K562 (cell line): ENCODE measurements at regions not wholly inside any gene's neighbourhood (a gene's known extent, or its start where the extent isn't known, plus 50 kb on each side); places are given as distances from the start of the nearest gene placed in this dataset.

Source experiments
- ATF7 ChIP-seq: fragments of 450-650 bp; IDR thresholded peaks from 2 replicates; pipeline ENCODE4 v1.7.1; 2014; ENCODE audit warnings: mild to moderate bottlenecking, moderate library complexity
- CREM ChIP-seq: IDR thresholded peaks from 2 replicates; pipeline ENCODE4 v1.6.1; 2014; ENCODE audit warnings: antibody characterized with exemption, low read depth
- EGR1 ChIP-seq: fragments of 450-650 bp; conservative IDR thresholded peaks from 2 replicates; pipeline ENCODE4 v1.6.1; 2017; ENCODE audit warnings: mild to moderate bottlenecking
- FOXA3 ChIP-seq, 2 experiments: fragments of 450-650 bp in 1 of 2; sonication (generic) in 1 of 2; formaldehyde crosslinking; IDR thresholded peaks in 1 of 2; conservative IDR thresholded peaks in 1 of 2; 2 replicates each; pipeline versions ENCODE4 v1.4.0 to v1.8.0; 2020 to 2022; ENCODE audit warnings: mild to moderate bottlenecking in 2 of 2, missing genetic modification reagents in 1 of 2
- JUN ChIP-seq, 2 experiments: sonication (generic) in 1 of 2; formaldehyde crosslinking in 1 of 2; IDR thresholded peaks; 2 replicates each; pipeline versions ENCODE4 v1.6.1 to v1.8.0; 2012 to 2022; ENCODE audit warnings: borderline replicate concordance in 2 of 2, mild to moderate bottlenecking in 2 of 2, improper control_type of control experiment in 1 of 2, low read depth in 1 of 2, low read length in 1 of 2, missing genetic modification reagents in 1 of 2
- MAX ChIP-seq: sonication (generic); formaldehyde crosslinking; IDR thresholded peaks from 2 replicates; pipeline ENCODE4 v1.9.0; 2022; ENCODE audit warnings: mild to moderate bottlenecking, missing genetic modification reagents
- MLLT1 ChIP-seq, 2 experiments: fragments of 450-650 bp; IDR thresholded peaks; 2 replicates each; pipeline ENCODE4 v1.6.1; 2016
- MTF1 ChIP-seq: fragments of 250-450 bp; sonication (Bioruptor Pico); IDR thresholded peaks from 2 replicates; pipeline ENCODE4 v1.9.0; 2021; ENCODE audit warnings: moderate library complexity, mild to moderate bottlenecking, inconsistent platforms, borderline replicate concordance
- NCOA2 ChIP-seq, 2 experiments: fragments of 450-650 bp; IDR thresholded peaks; 2 replicates each; pipeline ENCODE4 v1.6.1; 2018; ENCODE audit warnings: mild to moderate bottlenecking in 2 of 2, moderate library complexity in 1 of 2; ENCODE audit not compliant: partially characterized antibody in 2 of 2
- NRF1 ChIP-seq, 2 experiments: fragments of 450-650 bp; IDR thresholded peaks in 1 of 2; conservative IDR thresholded peaks in 1 of 2; 2 replicates each; pipeline ENCODE4 v1.6.1; 2014; ENCODE audit warnings: mild to moderate bottlenecking in 2 of 2
- PYGO2 ChIP-seq: fragments of 450-650 bp; IDR thresholded peaks from 2 replicates; pipeline ENCODE4 v1.6.1; 2016; ENCODE audit warnings: mild to moderate bottlenecking, missing genetic modification characterization, moderate library complexity, missing compliant biosample characterization
- SAFB2 ChIP-seq: fragments of 200-400 bp; formaldehyde crosslinking; IDR thresholded peaks from 2 replicates; pipeline ENCODE4 v1.6.1; 2018; ENCODE audit warnings: borderline replicate concordance, low read length, low read depth, moderate library complexity; ENCODE audit not compliant: severe bottlenecking
- SAP30 ChIP-seq: fragments of 200-600 bp; sonication (generic); IDR thresholded peaks from 2 replicates; pipeline ENCODE4 v1.6.1; 2012; ENCODE audit warnings: borderline replicate concordance, low read depth, mild to moderate bottlenecking, moderate library complexity, low read length, control low read depth, inconsistent platforms; ENCODE audit not compliant: insufficient read depth, poor library complexity, severe bottlenecking
- SMAD2 ChIP-seq: fragments of 150-350 bp; IDR thresholded peaks from 2 replicates; pipeline ENCODE4 v1.6.1; 2014; ENCODE audit warnings: low read depth, mild to moderate bottlenecking, low read length
- TOE1 ChIP-seq, 2 experiments: fragments of 450-650 bp in 1 of 2; sonication (generic) in 1 of 2; formaldehyde crosslinking in 1 of 2; IDR thresholded peaks; 2 replicates each; pipeline versions ENCODE4 v1.7.1 to v1.8.0; 2016 to 2022; ENCODE audit warnings: borderline replicate concordance in 2 of 2, mild to moderate bottlenecking in 2 of 2, antibody characterized with exemption in 1 of 2, inconsistent platforms in 1 of 2, low read depth in 1 of 2, missing genetic modification reagents in 1 of 2, moderate library complexity in 1 of 2
- ZNF174 ChIP-seq: fragments of 250-450 bp; sonication (Bioruptor Pico); IDR thresholded peaks from 2 replicates; pipeline ENCODE4 v1.4.0; 2020; ENCODE audit warnings: mild to moderate bottlenecking
- ZNF449 ChIP-seq: fragments of 250-450 bp; sonication (Bioruptor Pico); IDR thresholded peaks from 2 replicates; pipeline ENCODE4 v1.8.0; 2022; ENCODE audit warnings: moderate library complexity, mild to moderate bottlenecking, inconsistent platforms
- TF ChIP-seq, protein P1 (sequence below): fragments of 450-650 bp; IDR thresholded peaks from 2 replicates; pipeline ENCODE4 v1.6.1; 2016

DNA sequence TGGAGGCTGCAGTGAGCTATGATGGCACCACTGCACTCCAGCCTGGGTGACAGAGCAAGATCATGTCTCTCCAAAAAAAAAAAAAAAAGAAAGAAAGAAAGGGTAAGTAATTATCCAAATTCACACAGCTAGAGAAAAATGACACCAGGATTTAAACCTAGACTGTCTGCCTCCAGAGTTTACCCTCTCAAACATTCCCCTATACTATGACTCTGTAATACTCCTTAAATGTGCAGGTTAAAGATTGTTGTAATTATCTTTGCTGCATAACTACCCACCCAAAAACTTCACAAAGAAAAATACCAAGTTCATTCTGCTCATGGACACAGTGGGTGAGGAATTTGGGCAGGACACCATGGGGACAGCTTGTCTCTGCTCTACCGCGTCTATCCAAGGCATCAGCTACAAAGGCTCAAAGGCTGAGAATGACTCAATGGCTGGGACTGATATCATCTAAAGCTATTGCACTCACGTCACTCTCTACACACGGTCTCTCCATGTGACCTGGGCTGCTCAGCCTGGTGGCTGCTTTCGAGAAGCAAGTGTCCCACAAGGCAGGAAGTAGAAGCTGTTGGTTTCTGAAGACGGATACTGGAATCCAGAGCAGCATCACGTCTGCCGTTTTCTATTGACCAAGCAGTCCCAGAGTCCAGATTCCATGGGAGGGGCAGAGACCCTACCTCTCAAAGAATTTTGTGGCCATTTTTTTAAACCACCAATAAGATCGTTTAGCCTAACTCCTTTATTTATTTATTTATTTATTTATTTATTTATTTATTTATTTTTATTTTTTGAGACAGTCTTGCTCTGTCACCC, 185.7 kb upstream of the AUTS2 start (continued):
- TF ChIP-seq TOE1 (IDR thresholded peaks at IDR 0.05; ENCODE audit: borderline replicate concordance) = no peak
- TF ChIP-seq TOE1 (CRISPR knock-in tag; IDR thresholded peaks at IDR 0.05; ENCODE audit: borderline replicate concordance, low read depth) = no peak
- no peak for TF ChIP-seq SAP30
- no peak for TF ChIP-seq MTF1 (CRISPR knock-in tag)
- peak; percentile 83 for TF ChIP-seq ATF7
- no peak for TF ChIP-seq FOXA3 (CRISPR knock-in tag; conservative IDR thresholded peaks at IDR 0.05 in 1 of 2, IDR thresholded peaks at IDR 0.05 in 1 of 2)
- peak; percentile 81 for TF ChIP-seq CREM
- TF ChIP-seq MAX (CRISPR knock-in tag) = no peak
- TF ChIP-seq MLLT1 (IDR thresholded peaks at IDR 0.05) = no peak
- no peak for TF ChIP-seq EGR1
- TF ChIP-seq NRF1 (conservative IDR thresholded peaks at IDR 0.05 in 1 of 2, IDR thresholded peaks at IDR 0.05 in 1 of 2) = peak; percentile 22 to 38; a peak in 1 of 4 replicates
- no peak for TF ChIP-seq ZNF174
- TF ChIP-seq, protein P1, sequence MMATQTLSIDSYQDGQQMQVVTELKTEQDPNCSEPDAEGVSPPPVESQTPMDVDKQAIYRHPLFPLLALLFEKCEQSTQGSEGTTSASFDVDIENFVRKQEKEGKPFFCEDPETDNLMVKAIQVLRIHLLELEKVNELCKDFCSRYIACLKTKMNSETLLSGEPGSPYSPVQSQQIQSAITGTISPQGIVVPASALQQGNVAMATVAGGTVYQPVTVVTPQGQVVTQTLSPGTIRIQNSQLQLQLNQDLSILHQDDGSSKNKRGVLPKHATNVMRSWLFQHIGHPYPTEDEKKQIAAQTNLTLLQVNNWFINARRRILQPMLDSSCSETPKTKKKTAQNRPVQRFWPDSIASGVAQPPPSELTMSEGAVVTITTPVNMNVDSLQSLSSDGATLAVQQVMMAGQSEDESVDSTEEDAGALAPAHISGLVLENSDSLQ = peak; percentile 59
- no peak for TF ChIP-seq NCOA2 (IDR thresholded peaks at IDR 0.05; ENCODE audit: partially characterized antibody in 2 of 2)
- TF ChIP-seq PYGO2 (tag) = no peak
- no peak for TF ChIP-seq SAFB2
- no peak for TF ChIP-seq SMAD2
- TF ChIP-seq ZNF449 (CRISPR knock-in tag) = no peak
- peak; percentile 43; the same call in 1 of the 2 replicates for TF ChIP-seq JUN (IDR thresholded peaks at IDR 0.05; ENCODE audit: borderline replicate concordance, low read depth, low read length)
- no peak for TF ChIP-seq JUN (CRISPR knock-in tag; IDR thresholded peaks at IDR 0.05; ENCODE audit: borderline replicate concordance)
